HEK293 (cell line): ENCODE measurements at regions not wholly inside any gene's neighbourhood (a gene's known extent, or its start where the extent isn't known, plus 50 kb on each side); places are given as distances from the start of the nearest gene placed in this dataset.

Source experiments
- CTCF ChIA-PET: fragments of 350-600 bp; formaldehyde crosslinking; extraction: SDS; loops from one replicate; lab custom pipeline; 2021; ENCODE audit warnings: antibody characterized with exemption; lab: Yijun Ruan, JAX
- POLR2A ChIA-PET: fragments of 300-600 bp; formaldehyde crosslinking; extraction: SDS; loops from one replicate; lab custom pipeline; 2020; ENCODE audit warnings: antibody characterized with exemption, inconsistent platforms; lab: Yijun Ruan, JAX
- H3K27ac ChIP-seq: fragments of 200-500 bp; sonication (Bioruptor generic); 2 replicates; pipeline ENCODE4 v1.5.1; 2014; ENCODE audit warnings: low read depth, low read length, control low read depth, inconsistent platforms; ENCODE audit errors: extremely low read depth
- H3K36me3 ChIP-seq, 2 experiments: fragments of 200-500 bp in 1 of 2; sonication (Bioruptor generic) in 1 of 2; 1 replicate in 1 of 2; 2 replicates in 1 of 2; pipeline ENCODE4 v1.5.1; 2014 to 2017; ENCODE audit warnings: inconsistent platforms in 2 of 2, low read length in 2 of 2; ENCODE audit not compliant: control insufficient read depth in 2 of 2, insufficient read depth in 1 of 2
- H3K4me1 ChIP-seq: fragments of 200-500 bp; sonication (Bioruptor generic); 2 replicates; pipeline ENCODE4 v1.5.1; 2014; ENCODE audit warnings: mild to moderate bottlenecking, low read length, inconsistent platforms; ENCODE audit not compliant: control insufficient read depth, insufficient read depth
- H3K4me3 ChIP-seq: 2 replicates; pipeline ENCODE4 v1.5.1; 2011; ENCODE audit warnings: low read depth, mild to moderate bottlenecking, control low read depth, low read length, moderate library complexity
- H3K9me3 ChIP-seq: fragments of 200-500 bp; sonication (Bioruptor generic); 2 replicates; pipeline ENCODE4 v1.5.1; 2014; ENCODE audit warnings: low read depth, low read length, inconsistent platforms; ENCODE audit not compliant: control insufficient read depth, insufficient read depth
- ATF2 ChIP-seq: fragments of 450-650 bp; formaldehyde crosslinking; IDR thresholded peaks from 2 replicates; pipeline ENCODE4 v1.5.1; 2016; ENCODE audit warnings: missing biosample characterization, missing genetic modification characterization, low read depth
- BCL11B ChIP-seq: fragments of 450-650 bp; formaldehyde crosslinking; IDR thresholded peaks from 2 replicates; pipeline ENCODE4 v1.5.1; 2016; ENCODE audit warnings: low read depth, missing biosample characterization, missing genetic modification characterization
- BCL6B ChIP-seq: fragments of 450-650 bp; formaldehyde crosslinking; IDR thresholded peaks from 2 replicates; pipeline ENCODE4 v1.5.1; 2017; ENCODE audit warnings: missing biosample characterization, missing genetic modification characterization
- HIC1 ChIP-seq: fragments of 450-650 bp; formaldehyde crosslinking; IDR thresholded peaks from 2 replicates; pipeline ENCODE4 v1.5.1; 2016; ENCODE audit warnings: missing biosample characterization, missing genetic modification characterization
- MZF1 ChIP-seq: fragments of 450-650 bp; formaldehyde crosslinking; IDR thresholded peaks from 2 replicates; pipeline ENCODE4 v1.5.1; 2017; ENCODE audit warnings: missing biosample characterization, missing genetic modification characterization, borderline replicate concordance
- SCRT2 ChIP-seq: fragments of 450-650 bp; formaldehyde crosslinking; IDR thresholded peaks from 2 replicates; pipeline ENCODE4 v1.5.1; 2016; ENCODE audit warnings: missing biosample characterization, missing genetic modification characterization
- SP7 ChIP-seq: fragments of 450-650 bp; formaldehyde crosslinking; IDR thresholded peaks from 2 replicates; pipeline ENCODE4 v1.5.1; 2016; ENCODE audit warnings: missing biosample characterization, missing genetic modification characterization
- WT1 ChIP-seq: fragments of 450-650 bp; formaldehyde crosslinking; IDR thresholded peaks from 2 replicates; pipeline ENCODE4 v1.5.1; 2016; ENCODE audit warnings: missing biosample characterization, missing genetic modification characterization
- ZBTB7A ChIP-seq: fragments of 450-650 bp; formaldehyde crosslinking; IDR thresholded peaks from 2 replicates; pipeline ENCODE4 v1.5.1; 2016; ENCODE audit warnings: low read depth, missing biosample characterization, missing genetic modification characterization
- ZFP41 ChIP-seq: fragments of 450-650 bp; formaldehyde crosslinking; IDR thresholded peaks from 2 replicates; pipeline ENCODE4 v1.5.1; 2016; ENCODE audit warnings: missing biosample characterization, missing genetic modification characterization, borderline replicate concordance
- ZFP69B ChIP-seq: fragments of 450-650 bp; formaldehyde crosslinking; IDR thresholded peaks from 2 replicates; pipeline ENCODE4 v1.5.1; 2016; ENCODE audit warnings: missing biosample characterization, missing genetic modification characterization
- ZNF184 ChIP-seq: fragments of 450-650 bp; IDR thresholded peaks from 2 replicates; pipeline ENCODE4 v1.5.1; 2018; ENCODE audit warnings: missing biosample characterization, mild to moderate bottlenecking, missing genetic modification characterization
- ZNF266 ChIP-seq: fragments of 450-650 bp; formaldehyde crosslinking; IDR thresholded peaks from 2 replicates; pipeline ENCODE4 v1.5.1; 2016; ENCODE audit warnings: missing biosample characterization, missing genetic modification characterization, low read depth
- ZNF292 ChIP-seq: fragments of 450-650 bp; formaldehyde crosslinking; IDR thresholded peaks from 2 replicates; pipeline ENCODE4 v1.5.1; 2016; ENCODE audit warnings: low read depth, missing biosample characterization, missing genetic modification characterization, borderline replicate concordance
- ZNF416 ChIP-seq: fragments of 450-650 bp; formaldehyde crosslinking; IDR thresholded peaks from 2 replicates; pipeline ENCODE4 v1.5.1; 2016; ENCODE audit warnings: missing biosample characterization, missing genetic modification characterization
- ZNF426 ChIP-seq: fragments of 450-650 bp; formaldehyde crosslinking; IDR thresholded peaks from 2 replicates; pipeline ENCODE4 v1.5.1; 2017; ENCODE audit warnings: missing biosample characterization, missing genetic modification characterization, mild to moderate bottlenecking, inconsistent platforms, moderate library complexity
- ZNF600 ChIP-seq: fragments of 450-650 bp; formaldehyde crosslinking; IDR thresholded peaks from 2 replicates; pipeline ENCODE4 v1.5.1; 2016; ENCODE audit warnings: missing biosample characterization, missing genetic modification characterization
- ZNF610 ChIP-seq: fragments of 450-650 bp; formaldehyde crosslinking; IDR thresholded peaks from 2 replicates; pipeline ENCODE4 v1.5.1; 2016; ENCODE audit warnings: missing biosample characterization, missing genetic modification characterization, borderline replicate concordance
- ZNF624 ChIP-seq: fragments of 450-650 bp; formaldehyde crosslinking; IDR thresholded peaks from 2 replicates; pipeline ENCODE4 v1.5.1; 2017; ENCODE audit warnings: missing biosample characterization, missing genetic modification characterization
- ZNF629 ChIP-seq: fragments of 450-650 bp; formaldehyde crosslinking; IDR thresholded peaks from 2 replicates; pipeline ENCODE4 v1.5.1; 2017; ENCODE audit warnings: missing biosample characterization, missing genetic modification characterization
- ZNF645 ChIP-seq: fragments of 450-650 bp; formaldehyde crosslinking; IDR thresholded peaks from 2 replicates; pipeline ENCODE4; 2016; ENCODE audit warnings: missing biosample characterization, missing genetic modification characterization
- ZNF654 ChIP-seq: fragments of 450-650 bp; formaldehyde crosslinking; IDR thresholded peaks from 2 replicates; pipeline ENCODE4 v1.5.1; 2016; ENCODE audit warnings: low read depth, missing biosample characterization, missing genetic modification characterization
- ZNF664 ChIP-seq: fragments of 450-650 bp; formaldehyde crosslinking; IDR thresholded peaks from 2 replicates; pipeline ENCODE4 v1.5.1; 2016; ENCODE audit warnings: missing biosample characterization, missing genetic modification characterization
- ZNF707 ChIP-seq: fragments of 450-650 bp; formaldehyde crosslinking; IDR thresholded peaks from 2 replicates; pipeline ENCODE4 v1.5.1; 2016; ENCODE audit warnings: missing biosample characterization, missing genetic modification characterization

GRCh38 chr12:115335594-115335993 is 651.6 kb upstream of the TBX3 start (continued):
- TF ChIP-seq HIC1 (tag by site-specific recombination) = no peak
- TF ChIP-seq BCL6B (tag by site-specific recombination) = no peak
- no peak for TF ChIP-seq MZF1
- no peak for TF ChIP-seq WT1 (tag by site-specific recombination)
- TF ChIP-seq ZNF654 (tag by site-specific recombination) = no peak
- TF ChIP-seq ZFP41 = no peak
- no peak for TF ChIP-seq ZNF664
- no peak for TF ChIP-seq ZNF416 (tag by site-specific recombination)

GRCh38 chr12:115335048-115335447 is 651.1 kb upstream of the TBX3 start:
- POLR2A ChIA-PET = no interaction called here
- TF ChIP-seq BCL11B (tag by site-specific recombination) (no peak), ZNF629 (tag by site-specific recombination) (no peak)
- TF ChIP-seq, all 188 proteins: peak for 0
- H3K4me1 ChIP-seq = no peaks in the 10 kb centered on the region
- CTCF ChIA-PET = interaction anchor here (0.6 kb wide), 2 partner anchors 111 to 123 kb away, joined by 5 to 7 read pairs; no protein-coding TSS in a partner anchor
- H3K4me3 ChIP-seq = no peak overlapping the region
- H3K9me3 ChIP-seq = no peaks in the 10 kb centered on the region
- no peaks in the 10 kb centered on the region for H3K36me3 ChIP-seq
- H3K27ac ChIP-seq = no peak overlapping the region

- no peak overlapping the region for H3K27ac ChIP-seq
- TF ChIP-seq SP7 (tag by site-specific recombination) (no peak), ZFP69B (tag by site-specific recombination) (no peak), ZBTB7A (tag by site-specific recombination) (no peak), SCRT2 (tag by site-specific recombination) (no peak), ZNF184 (tag by site-specific recombination) (no peak), ZNF624 (tag by site-specific recombination) (no peak), ZNF664 (no peak), ZNF426 (no peak), ZNF610 (tag by site-specific recombination) (no peak), ZNF629 (tag by site-specific recombination) (no peak), ZNF600 (no peak), ZNF292 (tag by site-specific recombination) (no peak), ATF2 (tag by site-specific recombination) (no peak), ZNF266 (tag by site-specific recombination) (no peak), ZNF707 (no peak), ZNF645 (tag by site-specific recombination) (no peak)
- POLR2A ChIA-PET = no interaction called here
These were observed 649.0 kb upstream of the TBX3 start for GRCh38 chr12:115332945-115333344.

More at GRCh38 chr12:115332945-115333344, 649.0 kb upstream of the TBX3 start:
- Histone ChIP-seq H3K9me3 (no peaks in the 10 kb centered on the region), H3K4me1 (no peaks in the 10 kb centered on the region), H3K4me3 (no peak overlapping the region), H3K36me3 (no peaks in the 10 kb centered on the region)
- CTCF ChIA-PET = no interaction called here
